Body of pancreas (tissue), 4 donors: ENCODE measurements at regions not wholly inside any gene's neighbourhood (a gene's known extent, or its start where the extent isn't known, plus 50 kb on each side); places are given as distances from the start of the nearest gene placed in this dataset.
"Not testable (repeated sequence)": the region's sequence is repeated elsewhere in the genome, so short reads cannot be mapped to it uniquely, and the experiment has no call there.

ENCODE experiments used
- ATAC-seq: fragments of 150-250 bp; one replicate; pipeline ENCODE4 v1.9.1; 2016
- DNase-seq, 4 donors: peaks; one replicate each; pipeline ENCODE4 v3.0.0-alpha.2; 2019
- H3K27ac ChIP-seq, 4 donors: fragments of 200-600 bp; sonication (generic); 1 replicate in 3 of 4; 2 replicates in 1 of 4; pipeline versions ENCODE4 v1.5.1 to v1.6.1; 2016 to 2019; ENCODE audit warnings: mild to moderate bottlenecking in 1 of 4, mixed read lengths in 1 of 4, moderate library complexity in 1 of 4
- H3K27me3 ChIP-seq, 2 donors: fragments of 200-600 bp; sonication (generic); one replicate each; pipeline ENCODE4 v1.6.0; 2016; ENCODE audit warnings: mild to moderate bottlenecking in 1 of 2
- H3K36me3 ChIP-seq, 2 donors: fragments of 200-600 bp; sonication (generic); replicated peaks in 1 of 2; 2 replicates each; pipeline ENCODE4 v1.5.1; 2016; ENCODE audit warnings: low read depth in 2 of 2; ENCODE audit not compliant: insufficient read depth in 1 of 2
- H3K4me1 ChIP-seq: fragments of 200-600 bp; sonication (generic); one replicate; pipeline ENCODE4 v1.6.0; 2016
- H3K4me3 ChIP-seq, 2 donors: fragments of 200-600 bp; sonication (generic); 1 replicate in 1 of 2; 2 replicates in 1 of 2; pipeline ENCODE4 v1.5.1; 2016 to 2019
- H3K9me3 ChIP-seq, 3 donors: fragments of 200-600 bp; sonication (generic); 1 replicate in 2 of 3; 2 replicates in 1 of 3; pipeline ENCODE4 v1.5.1; 2016
- CTCF ChIP-seq, 7 experiments: fragments of 450-650 bp in 4 of 7; fragments of 200-600 bp in 3 of 7; sonication (generic) in 3 of 7; IDR thresholded peaks; one replicate each; pipeline ENCODE4 v1.5.1; 2016 to 2019; ENCODE audit warnings: antibody characterized with exemption in 7 of 7
- POLR2A ChIP-seq, 3 donors: fragments of 450-650 bp; IDR thresholded peaks; one replicate each; pipeline ENCODE4 v1.6.1; 2016; ENCODE audit warnings: antibody characterized with exemption in 3 of 3, mild to moderate bottlenecking in 2 of 3
- WGBS, 2 donors: methylation state at CpG; one replicate each; pipeline ENCODE4 v1.1.5; 2017; 5-methylcytosine and 5-hydroxymethylcytosine counted together
- intact Hi-C: fragments of 100-400 bp; cut with DNase I; formaldehyde crosslinking; loops from one replicate; pipeline ENCODE4 v1.15.1; 2023

DNA sequence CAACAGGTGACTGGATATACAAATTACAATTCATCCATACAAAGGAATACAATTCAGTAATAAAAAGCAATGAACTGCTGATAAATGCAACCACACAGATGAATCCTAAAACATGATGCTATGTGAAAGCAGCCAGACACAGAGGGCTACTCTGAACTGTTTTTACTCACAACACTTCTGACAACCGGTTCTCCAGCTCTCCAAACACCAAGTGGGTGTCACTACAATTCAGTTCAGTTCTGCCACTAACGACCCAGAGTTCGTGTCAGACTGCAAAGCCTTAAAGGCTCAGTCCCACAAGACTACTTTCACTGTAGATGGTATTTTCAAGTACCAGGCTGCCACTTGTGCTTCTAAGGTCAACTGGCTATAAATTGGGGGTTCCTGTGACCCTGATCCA lies 119.4 kb downstream of the SLC16A1 start:
- no peak overlapping the region for H3K4me3 ChIP-seq
- no peak for DNase-seq
- ATAC-seq: no peak
- intact Hi-C loops: no loop called here
- TF ChIP-seq CTCF (IDR thresholded peaks at IDR 0.05): no peak
- TF ChIP-seq POLR2A (IDR thresholded peaks at IDR 0.05): no peak
- no peak overlapping the region for H3K27ac ChIP-seq
- no peaks in the 10 kb centered on the region for H3K9me3 ChIP-seq
- H3K4me1 ChIP-seq: no peaks in the 10 kb centered on the region
- no peaks in the 10 kb centered on the region for H3K27me3 ChIP-seq
- H3K36me3 ChIP-seq: no peaks in the 10 kb centered on the region
- 14 to 37% methylated on average over 3 of the region's 3 CpGs for WGBS, 2 donors

DNA sequence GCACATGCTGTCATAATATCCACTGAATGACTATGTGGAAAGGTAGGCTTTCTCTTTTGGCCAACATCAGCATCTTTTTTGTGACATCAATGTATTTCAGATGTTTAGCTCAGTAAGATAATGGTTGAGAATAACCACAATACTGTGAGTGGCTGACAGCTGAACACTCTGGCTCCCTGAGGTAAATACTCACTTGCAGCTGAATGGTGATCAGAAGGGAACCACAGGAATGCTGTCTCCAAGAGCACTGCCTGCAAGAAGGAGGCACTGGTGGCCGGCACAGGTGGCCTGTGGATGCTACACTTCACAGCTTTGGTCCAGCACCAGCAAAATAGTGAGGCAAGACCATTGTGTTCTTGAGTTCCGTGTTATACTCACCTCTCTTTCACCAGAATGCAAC lies 118.7 kb upstream of the PPM1J start:
- DNase-seq (no peak), ATAC-seq (no peak)
- TF ChIP-seq CTCF (IDR thresholded peaks at IDR 0.05) (no peak), POLR2A (IDR thresholded peaks at IDR 0.05) (no peak)
- Histone ChIP-seq H3K4me3 (no peak overlapping the region), H3K9me3 (no peaks in the 10 kb centered on the region), H3K4me1 (no peaks in the 10 kb centered on the region), H3K27me3 (no peaks in the 10 kb centered on the region), H3K27ac (no peak overlapping the region), H3K36me3 (no peaks in the 10 kb centered on the region)
- 76 to 85% methylated on average over 2 of the region's 2 CpGs for WGBS, 2 donors
- intact Hi-C loops: no loop called here

DNA sequence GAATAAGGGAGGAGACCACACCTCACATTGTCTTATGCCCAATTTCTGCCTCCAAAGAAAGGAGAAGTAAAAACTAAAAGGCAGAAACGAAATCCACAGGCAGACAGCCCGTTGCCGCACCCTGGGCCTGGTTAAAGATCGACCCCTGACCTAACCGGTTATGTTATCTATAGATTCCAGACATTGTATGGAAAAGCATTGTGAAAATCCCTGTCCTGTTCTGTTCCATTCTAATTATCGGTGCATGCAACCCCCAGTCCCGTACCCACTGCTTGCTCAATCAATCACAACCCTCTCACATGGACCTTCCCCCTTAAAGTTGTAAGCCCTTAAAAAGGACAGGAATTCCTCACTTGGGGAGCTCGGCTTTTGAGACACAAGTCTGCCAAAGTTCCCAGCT lies 117.1 kb upstream of the PPM1J start:
- H3K4me1 ChIP-seq, H3K36me3 ChIP-seq, intact Hi-C loops, H3K27me3 ChIP-seq, H3K9me3 ChIP-seq, DNase-seq, ATAC-seq, H3K4me3 ChIP-seq, H3K27ac ChIP-seq: not testable (repeated sequence)
- 65 to 77% methylated on average over 8 of the region's 8 CpGs for WGBS, 2 donors

GRCh38 chr1:112829691-112830090 lies 114.6 kb upstream of the PPM1J start:
- intact Hi-C loops, H3K9me3 ChIP-seq, H3K4me1 ChIP-seq, H3K36me3 ChIP-seq, H3K27ac ChIP-seq, H3K4me3 ChIP-seq, H3K27me3 ChIP-seq, DNase-seq, ATAC-seq: not testable (repeated sequence)
- 92 to 98% methylated on average over 2 to 3 of the region's 3 CpGs for WGBS, 2 donors

DNA sequence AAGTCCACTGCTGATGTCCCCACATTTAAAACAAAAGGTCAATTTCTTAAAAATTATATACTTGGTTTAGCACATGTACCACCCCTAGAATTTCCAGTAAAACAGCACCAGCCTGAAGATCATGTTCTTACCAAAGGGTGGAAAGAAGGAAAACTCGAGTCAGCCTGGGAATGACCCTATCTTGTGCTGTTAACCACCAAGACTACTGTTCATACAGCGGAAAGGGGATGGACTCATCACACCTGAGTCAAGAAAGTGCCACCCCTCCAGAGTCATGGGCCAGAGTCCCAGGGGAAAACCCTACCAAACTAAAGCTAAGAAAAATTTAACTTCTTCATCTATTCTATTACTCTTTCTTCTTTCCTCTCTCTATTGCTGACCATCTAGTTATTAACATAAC lies 113.6 kb upstream of the PPM1J start:
- Histone ChIP-seq H3K4me3 (no peak overlapping the region), H3K27ac (no peak overlapping the region), H3K9me3 (no peaks in the 10 kb centered on the region), H3K4me1 (no peaks in the 10 kb centered on the region), H3K36me3 (no peaks in the 10 kb centered on the region), H3K27me3 (no peaks in the 10 kb centered on the region)
- 50 to 72% methylated on average over 2 of the region's 2 CpGs for WGBS, 2 donors
- intact Hi-C loops: no loop called here
- ATAC-seq: no peak
- no peak for TF ChIP-seq CTCF (IDR thresholded peaks at IDR 0.05)
- no peak for TF ChIP-seq POLR2A (IDR thresholded peaks at IDR 0.05)
- DNase-seq: no peak

- intact Hi-C loops, H3K4me1 ChIP-seq, H3K27me3 ChIP-seq, DNase-seq, H3K9me3 ChIP-seq, H3K4me3 ChIP-seq, H3K36me3 ChIP-seq, H3K27ac ChIP-seq, ATAC-seq: not testable (repeated sequence)
- 78 to 79% methylated on average over 1 of the region's 1 CpG for WGBS, 2 donors
Measured at GRCh38 chr1:112827391-112827790, 112.3 kb upstream of the PPM1J start.
